Astrocyte (in vitro differentiated cells and primary cell): ENCODE measurements at regions not wholly inside any gene's neighbourhood (a gene's known extent, or its start where the extent isn't known, plus 50 kb on each side); places are given as distances from the start of the nearest gene placed in this dataset.

Experiments
- EZH2 ChIP-seq: IDR thresholded peaks from 2 replicates; pipeline ENCODE4 v1.6.1; 2012; ENCODE audit warnings: mild to moderate bottlenecking, low read length, inconsistent platforms; ENCODE audit not compliant: insufficient read depth
- TF ChIP-seq, protein P1 (sequence below): IDR thresholded peaks from 2 replicates; pipeline ENCODE4 v1.5.1; 2011; ENCODE audit warnings: low read depth, mild to moderate bottlenecking, inconsistent platforms, low read length, moderate library complexity; ENCODE audit not compliant: insufficient read depth

- TF ChIP-seq, protein P1, sequence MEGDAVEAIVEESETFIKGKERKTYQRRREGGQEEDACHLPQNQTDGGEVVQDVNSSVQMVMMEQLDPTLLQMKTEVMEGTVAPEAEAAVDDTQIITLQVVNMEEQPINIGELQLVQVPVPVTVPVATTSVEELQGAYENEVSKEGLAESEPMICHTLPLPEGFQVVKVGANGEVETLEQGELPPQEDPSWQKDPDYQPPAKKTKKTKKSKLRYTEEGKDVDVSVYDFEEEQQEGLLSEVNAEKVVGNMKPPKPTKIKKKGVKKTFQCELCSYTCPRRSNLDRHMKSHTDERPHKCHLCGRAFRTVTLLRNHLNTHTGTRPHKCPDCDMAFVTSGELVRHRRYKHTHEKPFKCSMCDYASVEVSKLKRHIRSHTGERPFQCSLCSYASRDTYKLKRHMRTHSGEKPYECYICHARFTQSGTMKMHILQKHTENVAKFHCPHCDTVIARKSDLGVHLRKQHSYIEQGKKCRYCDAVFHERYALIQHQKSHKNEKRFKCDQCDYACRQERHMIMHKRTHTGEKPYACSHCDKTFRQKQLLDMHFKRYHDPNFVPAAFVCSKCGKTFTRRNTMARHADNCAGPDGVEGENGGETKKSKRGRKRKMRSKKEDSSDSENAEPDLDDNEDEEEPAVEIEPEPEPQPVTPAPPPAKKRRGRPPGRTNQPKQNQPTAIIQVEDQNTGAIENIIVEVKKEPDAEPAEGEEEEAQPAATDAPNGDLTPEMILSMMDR = no peak
- TF ChIP-seq EZH2 = no peak
Measured at GRCh38 chr6:122098201-122098678, 301.2 kb upstream of the HSF2 start.
